Activated T-helper 1 cell treated with anti-CD3 and anti-CD28 coated beads, Interleukin-12 subunit alpha, Interleukin-12 subunit beta, Interleukin-2, Interleukin-4 antibody, amounts not matched to agents 30 ng/mL and 10 ng/mL and 1 ng/mL, durations not matched to agents 14 hours and 24 hours and 36 hours (primary cell): ENCODE measurements at regions not wholly inside any gene's neighbourhood (a gene's known extent, or its start where the extent isn't known, plus 50 kb on each side); places are given as distances from the start of the nearest gene placed in this dataset.

Source experiments
- DNase-seq: peaks from one replicate; pipeline ENCODE4 v3.0.0; 2021; ENCODE audit warnings: low spot score
- H3K27ac Mint-ChIP-seq: one replicate; pipeline ENCODE4 v1.8.0; 2021; ENCODE audit warnings: mild to moderate bottlenecking, mixed read lengths
- H3K27me3 Mint-ChIP-seq: one replicate; pipeline ENCODE4 v1.8.0; 2022; ENCODE audit warnings: mild to moderate bottlenecking, moderate library complexity, mixed read lengths; ENCODE audit not compliant: insufficient read depth
- H3K36me3 Mint-ChIP-seq: one replicate; pipeline ENCODE4 v1.8.0; 2021; ENCODE audit warnings: low read depth, mixed read lengths
- H3K4me1 Mint-ChIP-seq: one replicate; pipeline ENCODE4 v1.8.0; 2021; ENCODE audit warnings: low read depth, mixed read lengths
- H3K4me3 Mint-ChIP-seq: one replicate; pipeline ENCODE4 v1.8.0; 2021; ENCODE audit warnings: mild to moderate bottlenecking, moderate library complexity, mixed read lengths
- H3K9me3 Mint-ChIP-seq: one replicate; pipeline ENCODE4 v1.8.0; 2021; ENCODE audit warnings: mixed read lengths
- intact Hi-C: fragments of 100-400 bp; cut with micrococcal nuclease; formaldehyde crosslinking; loops from one replicate; pipeline ENCODE4 v1.15.1; 2024

GRCh38 chr17:34118564-34118963 lies 136.5 kb upstream of the CCL2 start:
- Mint-ChIP-seq H3K36me3 (no peaks in the 10 kb centered on the region), H3K4me1 (no peaks in the 10 kb centered on the region), H3K27me3 (peaks cover 3% of the 10 kb centered on the region), H3K27ac (no peak overlapping the region), H3K4me3 (no peak overlapping the region), H3K9me3 (no peaks in the 10 kb centered on the region)
- DNase-seq: no peak
- intact Hi-C loops: no loop called here

GRCh38 chr17:34121311-34121710 lies 133.8 kb upstream of the CCL2 start:
- no peak for DNase-seq
- H3K4me1 Mint-ChIP-seq: no peaks in the 10 kb centered on the region
- no peaks in the 10 kb centered on the region for H3K9me3 Mint-ChIP-seq
- H3K27ac Mint-ChIP-seq: no peak overlapping the region
- H3K27me3 Mint-ChIP-seq: peaks cover 3% of the 10 kb centered on the region
- intact Hi-C loops: no loop called here
- H3K36me3 Mint-ChIP-seq: no peaks in the 10 kb centered on the region
- H3K4me3 Mint-ChIP-seq: no peak overlapping the region

- no peak for DNase-seq
- H3K4me1 Mint-ChIP-seq: no peaks in the 10 kb centered on the region
- H3K36me3 Mint-ChIP-seq: no peaks in the 10 kb centered on the region
- no peak overlapping the region for H3K4me3 Mint-ChIP-seq
- H3K27me3 Mint-ChIP-seq: peaks cover 2% of the 10 kb centered on the region
- intact Hi-C loops: no loop called here
- no peak overlapping the region for H3K27ac Mint-ChIP-seq
- no peaks in the 10 kb centered on the region for H3K9me3 Mint-ChIP-seq
Measured at GRCh38 chr17:34122515-34122914, 132.6 kb upstream of the CCL2 start.

GRCh38 chr17:34125010-34125409 lies 130.1 kb upstream of the CCL2 start:
- no peaks in the 10 kb centered on the region for H3K9me3 Mint-ChIP-seq
- H3K4me1 Mint-ChIP-seq: no peaks in the 10 kb centered on the region
- intact Hi-C loops: no loop called here
- H3K36me3 Mint-ChIP-seq: no peaks in the 10 kb centered on the region
- no peak for DNase-seq
- no peak overlapping the region for H3K4me3 Mint-ChIP-seq
- no peak overlapping the region for H3K27ac Mint-ChIP-seq
- no peaks in the 10 kb centered on the region for H3K27me3 Mint-ChIP-seq

- H3K27me3 Mint-ChIP-seq: no peaks in the 10 kb centered on the region
- DNase-seq: no peak
- no peak overlapping the region for H3K4me3 Mint-ChIP-seq
- no peaks in the 10 kb centered on the region for H3K36me3 Mint-ChIP-seq
- H3K4me1 Mint-ChIP-seq: no peaks in the 10 kb centered on the region
- no peaks in the 10 kb centered on the region for H3K9me3 Mint-ChIP-seq
- intact Hi-C loops: no loop called here
- no peak overlapping the region for H3K27ac Mint-ChIP-seq
Measured at GRCh38 chr17:34125921-34126320, 129.2 kb upstream of the CCL2 start.

- DNase-seq: no peak
- intact Hi-C loops: no loop called here
- no peak overlapping the region for H3K4me3 Mint-ChIP-seq
- H3K9me3 Mint-ChIP-seq: no peaks in the 10 kb centered on the region
- no peak overlapping the region for H3K27ac Mint-ChIP-seq
- no peaks in the 10 kb centered on the region for H3K36me3 Mint-ChIP-seq
- H3K4me1 Mint-ChIP-seq: no peaks in the 10 kb centered on the region
- H3K27me3 Mint-ChIP-seq: no peaks in the 10 kb centered on the region
Measured at GRCh38 chr17:34126496-34126895, 128.6 kb upstream of the CCL2 start.

- no peak for DNase-seq
- Mint-ChIP-seq H3K9me3 (no peaks in the 10 kb centered on the region), H3K4me1 (no peaks in the 10 kb centered on the region), H3K36me3 (no peaks in the 10 kb centered on the region), H3K4me3 (no peak overlapping the region), H3K27me3 (no peaks in the 10 kb centered on the region), H3K27ac (no peak overlapping the region)
- intact Hi-C loops: no loop called here
Measured at GRCh38 chr17:34126965-34127364, 128.1 kb upstream of the CCL2 start.

GRCh38 chr17:34130544-34130943 lies 124.5 kb upstream of the CCL2 start:
- Mint-ChIP-seq H3K4me3 (no peak overlapping the region), H3K27me3 (no peaks in the 10 kb centered on the region), H3K9me3 (no peaks in the 10 kb centered on the region), H3K4me1 (no peaks in the 10 kb centered on the region), H3K27ac (no peak overlapping the region), H3K36me3 (no peaks in the 10 kb centered on the region)
- intact Hi-C loops: no loop called here
- DNase-seq: no peak

GRCh38 chr17:34131386-34131785 lies 123.7 kb upstream of the CCL2 start:
- Mint-ChIP-seq H3K36me3 (no peaks in the 10 kb centered on the region), H3K4me1 (no peaks in the 10 kb centered on the region), H3K27me3 (no peaks in the 10 kb centered on the region), H3K4me3 (no peak overlapping the region), H3K27ac (no peak overlapping the region), H3K9me3 (no peaks in the 10 kb centered on the region)
- intact Hi-C loops: no loop called here
- DNase-seq: no peak

- no peak overlapping the region for H3K27ac Mint-ChIP-seq
- no peaks in the 10 kb centered on the region for H3K9me3 Mint-ChIP-seq
- no peaks in the 10 kb centered on the region for H3K36me3 Mint-ChIP-seq
- DNase-seq: no peak
- no peak overlapping the region for H3K4me3 Mint-ChIP-seq
- no peaks in the 10 kb centered on the region for H3K27me3 Mint-ChIP-seq
- intact Hi-C loops: no loop called here
- H3K4me1 Mint-ChIP-seq: no peaks in the 10 kb centered on the region
Measured at GRCh38 chr17:34133350-34133749, 121.7 kb upstream of the CCL2 start.

- H3K27me3 Mint-ChIP-seq: peaks cover under 1% of the 10 kb centered on the region
- no peaks in the 10 kb centered on the region for H3K9me3 Mint-ChIP-seq
- no peak overlapping the region for H3K27ac Mint-ChIP-seq
- no peak overlapping the region for H3K4me3 Mint-ChIP-seq
- H3K36me3 Mint-ChIP-seq: no peaks in the 10 kb centered on the region
- intact Hi-C loops: no loop called here
- no peaks in the 10 kb centered on the region for H3K4me1 Mint-ChIP-seq
- no peak for DNase-seq
Measured at GRCh38 chr17:34135841-34136240, 119.2 kb upstream of the CCL2 start.

GRCh38 chr17:34140006-34140405 lies 115.1 kb upstream of the CCL2 start:
- no peak overlapping the region for H3K4me3 Mint-ChIP-seq
- no peaks in the 10 kb centered on the region for H3K36me3 Mint-ChIP-seq
- intact Hi-C loops: no loop called here
- no peaks in the 10 kb centered on the region for H3K9me3 Mint-ChIP-seq
- H3K4me1 Mint-ChIP-seq: no peaks in the 10 kb centered on the region
- H3K27me3 Mint-ChIP-seq: peaks cover 8% of the 10 kb centered on the region
- DNase-seq: no peak
- no peak overlapping the region for H3K27ac Mint-ChIP-seq

GRCh38 chr17:34141590-34141989 lies 113.5 kb upstream of the CCL2 start:
- DNase-seq: no peak
- intact Hi-C loops: no loop called here
- H3K4me1 Mint-ChIP-seq: no peaks in the 10 kb centered on the region
- no peaks in the 10 kb centered on the region for H3K9me3 Mint-ChIP-seq
- no peaks in the 10 kb centered on the region for H3K36me3 Mint-ChIP-seq
- H3K27ac Mint-ChIP-seq: no peak overlapping the region
- peaks cover 8% of the 10 kb centered on the region for H3K27me3 Mint-ChIP-seq
- no peak overlapping the region for H3K4me3 Mint-ChIP-seq

GRCh38 chr17:34143430-34143829 lies 111.7 kb upstream of the CCL2 start:
- no peak overlapping the region for H3K4me3 Mint-ChIP-seq
- peaks cover 8% of the 10 kb centered on the region for H3K27me3 Mint-ChIP-seq
- no peaks in the 10 kb centered on the region for H3K36me3 Mint-ChIP-seq
- no peak overlapping the region for H3K27ac Mint-ChIP-seq
- intact Hi-C loops: no loop called here
- no peaks in the 10 kb centered on the region for H3K9me3 Mint-ChIP-seq
- no peak for DNase-seq
- no peaks in the 10 kb centered on the region for H3K4me1 Mint-ChIP-seq
